DND-41 (cell line): ENCODE measurements at regions not wholly inside any gene's neighbourhood (a gene's known extent, or its start where the extent isn't known, plus 50 kb on each side); places are given as distances from the start of the nearest gene placed in this dataset.

Source experiments
- CTCF ChIP-seq: IDR thresholded peaks from 2 replicates; pipeline ENCODE4 v1.5.1; 2012; ENCODE audit warnings: borderline replicate concordance, low read length, moderate library complexity, mild to moderate bottlenecking; ENCODE audit not compliant: poor library complexity, severe bottlenecking; ENCODE audit errors: extremely low read depth
- EZH2 ChIP-seq: IDR thresholded peaks from 3 replicates; pipeline ENCODE4 v1.6.1; 2012; ENCODE audit warnings: borderline replicate concordance, low read depth, mild to moderate bottlenecking, moderate library complexity, low read length, inconsistent platforms; ENCODE audit not compliant: severe bottlenecking

- no peak for TF ChIP-seq EZH2
- TF ChIP-seq CTCF = no peak
Observed at GRCh38 chr13:68009546-68009945, 779.4 kb upstream of the PCDH9 start.
